ENCODE measurements at regions not wholly inside any gene's neighbourhood (a gene's known extent, or its start where the extent isn't known, plus 50 kb on each side); places are given as distances from the start of the nearest gene placed in this dataset.
A peak's percentile ranks its signal among the peaks of the same experiment; 100 is the strongest.

DNA sequence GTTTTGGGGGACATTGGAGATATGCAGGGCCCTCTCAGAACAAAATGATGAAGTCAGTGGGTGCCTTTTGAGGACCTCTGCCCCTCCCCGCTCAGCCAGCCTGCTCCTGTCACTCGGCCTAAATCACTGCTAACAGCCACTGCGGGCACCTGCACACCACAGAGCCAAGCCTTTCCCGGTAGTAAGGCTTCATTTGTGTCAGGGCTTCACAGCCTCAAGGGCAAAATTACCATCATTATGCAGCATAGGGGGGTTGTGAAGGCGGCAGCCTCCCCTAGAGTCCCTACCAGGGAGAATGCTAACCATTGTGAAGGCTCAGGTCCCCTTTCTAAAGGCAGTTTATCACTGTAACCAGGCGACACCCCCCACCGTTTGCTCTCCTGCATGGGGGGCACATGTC, 519.8 kb upstream of the MYT1L start:
- Histone ChIP-seq H3K4me3 (no peak overlapping the region), H3K27me3 (no peaks in the 10 kb centered on the region), H3K9me3 (no peaks in the 10 kb centered on the region), H3K36me3 (no peaks in the 10 kb centered on the region), H3K4me1 (peaks cover 7 to 14% (median 12%) of the 10 kb centered on the region in 4 donors), H3K27ac (no peak overlapping the region)
- no peak for DNase-seq
- ATAC-seq (ENCODE audit: low FRiP score in 2 of 2), result no peak
- 92% methylated on average over 7 of the region's 7 CpGs; no CpG with 5 or more reads in 1 of the 2 donors for WGBS, 2 donors
- no peak for TF ChIP-seq POLR2A (IDR thresholded peaks at IDR 0.05)
- no peak for TF ChIP-seq EP300 (IDR thresholded peaks at IDR 0.05)
- TF ChIP-seq, protein P1, sequence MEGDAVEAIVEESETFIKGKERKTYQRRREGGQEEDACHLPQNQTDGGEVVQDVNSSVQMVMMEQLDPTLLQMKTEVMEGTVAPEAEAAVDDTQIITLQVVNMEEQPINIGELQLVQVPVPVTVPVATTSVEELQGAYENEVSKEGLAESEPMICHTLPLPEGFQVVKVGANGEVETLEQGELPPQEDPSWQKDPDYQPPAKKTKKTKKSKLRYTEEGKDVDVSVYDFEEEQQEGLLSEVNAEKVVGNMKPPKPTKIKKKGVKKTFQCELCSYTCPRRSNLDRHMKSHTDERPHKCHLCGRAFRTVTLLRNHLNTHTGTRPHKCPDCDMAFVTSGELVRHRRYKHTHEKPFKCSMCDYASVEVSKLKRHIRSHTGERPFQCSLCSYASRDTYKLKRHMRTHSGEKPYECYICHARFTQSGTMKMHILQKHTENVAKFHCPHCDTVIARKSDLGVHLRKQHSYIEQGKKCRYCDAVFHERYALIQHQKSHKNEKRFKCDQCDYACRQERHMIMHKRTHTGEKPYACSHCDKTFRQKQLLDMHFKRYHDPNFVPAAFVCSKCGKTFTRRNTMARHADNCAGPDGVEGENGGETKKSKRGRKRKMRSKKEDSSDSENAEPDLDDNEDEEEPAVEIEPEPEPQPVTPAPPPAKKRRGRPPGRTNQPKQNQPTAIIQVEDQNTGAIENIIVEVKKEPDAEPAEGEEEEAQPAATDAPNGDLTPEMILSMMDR (IDR thresholded peaks at IDR 0.05), result no peak
- TF ChIP-seq POLR2AphosphoS5 (IDR thresholded peaks at IDR 0.05), result no peak

DNA sequence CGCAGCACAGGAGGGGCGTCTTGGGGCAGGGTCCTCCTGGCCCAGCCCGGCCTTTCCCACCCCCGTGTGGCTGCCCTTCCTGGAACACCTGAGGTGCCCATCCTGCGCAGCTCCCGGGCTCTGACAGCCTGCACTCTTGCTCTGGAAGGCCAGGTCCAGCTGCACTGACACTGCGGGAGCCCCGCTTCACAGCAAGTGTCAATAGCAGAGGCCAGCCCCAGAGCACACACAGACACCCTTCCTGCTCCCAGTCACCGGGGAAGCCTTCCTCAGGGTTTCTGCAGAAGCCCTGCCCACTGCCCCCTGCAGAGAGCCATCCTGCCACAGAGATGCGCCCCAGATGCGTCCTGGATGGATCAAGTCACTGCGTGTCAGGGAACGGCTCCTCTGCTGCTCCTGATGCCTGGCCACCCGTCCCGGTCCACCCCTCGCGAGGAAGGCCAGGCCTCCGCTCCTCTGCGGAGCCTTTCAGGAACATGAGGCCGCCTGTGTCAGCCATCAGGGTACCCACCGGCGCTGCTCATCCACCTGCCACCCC, 519.2 kb upstream of the MYT1L start:
- Histone ChIP-seq H3K4me3 (no peak overlapping the region), H3K27me3 (no peaks in the 10 kb centered on the region), H3K9me3 (no peaks in the 10 kb centered on the region), H3K36me3 (no peaks in the 10 kb centered on the region), H3K4me1 (peaks cover 7 to 14% (median 12%) of the 10 kb centered on the region in 4 donors), H3K27ac (no peak overlapping the region)
- TF ChIP-seq POLR2AphosphoS5 (IDR thresholded peaks at IDR 0.05) (no peak), POLR2A (IDR thresholded peaks at IDR 0.05) (no peak), EP300 (IDR thresholded peaks at IDR 0.05) (no peak)
- TF ChIP-seq, protein P1 (IDR thresholded peaks at IDR 0.05), result no peak
- peak in 1 of 2 donors; percentile 59 for DNase-seq
- no peak for ATAC-seq (ENCODE audit: low FRiP score in 2 of 2)
- 91 to 97% methylated on average over 8 to 15 of the region's 22 CpGs for WGBS, 2 donors

DNA sequence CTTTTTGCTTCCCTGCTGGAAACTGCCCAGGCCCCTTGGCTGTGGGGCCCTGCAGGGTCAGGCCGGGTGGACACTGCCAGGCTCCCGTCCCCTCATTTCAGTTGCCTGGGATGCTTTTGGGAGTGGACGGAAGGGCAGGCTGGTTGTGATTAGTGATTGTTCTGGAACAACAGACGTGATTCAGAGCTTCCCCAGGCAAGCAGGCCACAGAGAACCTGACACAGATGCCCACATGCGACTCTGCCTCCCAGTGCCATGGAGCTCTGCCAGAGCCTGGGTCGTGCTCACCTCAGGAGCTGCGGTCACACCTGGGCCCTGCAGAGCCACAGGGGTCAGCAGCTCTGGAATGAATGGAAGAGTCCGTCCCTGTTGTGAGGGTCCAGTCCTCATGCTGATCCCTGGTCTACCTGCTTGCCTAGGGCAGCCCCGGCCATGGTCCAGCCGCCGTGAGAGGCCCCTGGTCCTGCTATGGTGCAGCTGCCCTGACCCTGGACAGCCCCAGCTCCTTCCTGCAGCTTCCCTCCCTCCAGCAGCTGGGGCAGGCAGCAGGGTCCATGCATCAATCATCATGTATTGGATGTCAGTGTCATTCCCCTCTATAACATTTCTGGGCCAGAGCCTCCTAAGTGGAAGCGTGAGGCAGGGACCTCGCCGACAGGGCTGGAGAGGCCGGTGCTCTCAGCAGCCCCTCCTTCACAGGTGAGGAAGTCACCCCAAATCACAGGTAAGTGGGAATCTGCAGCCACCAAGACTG, 518.6 kb upstream of the MYT1L start:
- H3K27me3 ChIP-seq, result no peaks in the 10 kb centered on the region
- H3K27ac ChIP-seq, result no peak overlapping the region
- no peaks in the 10 kb centered on the region for H3K36me3 ChIP-seq
- WGBS, 2 donors, result 84 to 87% methylated on average over 7 to 14 of the region's 15 CpGs
- H3K9me3 ChIP-seq, result no peaks in the 10 kb centered on the region
- peak in 1 of 2 donors; percentile 67 for DNase-seq
- TF ChIP-seq EP300 (IDR thresholded peaks at IDR 0.05), result no peak
- TF ChIP-seq, protein P1 (IDR thresholded peaks at IDR 0.05), result no peak
- no peak for TF ChIP-seq POLR2A (IDR thresholded peaks at IDR 0.05)
- TF ChIP-seq POLR2AphosphoS5 (IDR thresholded peaks at IDR 0.05), result no peak
- peaks cover 7 to 14% (median 12%) of the 10 kb centered on the region in 4 donors for H3K4me1 ChIP-seq
- ATAC-seq (ENCODE audit: low FRiP score in 2 of 2), result no peak
- no peak overlapping the region for H3K4me3 ChIP-seq

DNA sequence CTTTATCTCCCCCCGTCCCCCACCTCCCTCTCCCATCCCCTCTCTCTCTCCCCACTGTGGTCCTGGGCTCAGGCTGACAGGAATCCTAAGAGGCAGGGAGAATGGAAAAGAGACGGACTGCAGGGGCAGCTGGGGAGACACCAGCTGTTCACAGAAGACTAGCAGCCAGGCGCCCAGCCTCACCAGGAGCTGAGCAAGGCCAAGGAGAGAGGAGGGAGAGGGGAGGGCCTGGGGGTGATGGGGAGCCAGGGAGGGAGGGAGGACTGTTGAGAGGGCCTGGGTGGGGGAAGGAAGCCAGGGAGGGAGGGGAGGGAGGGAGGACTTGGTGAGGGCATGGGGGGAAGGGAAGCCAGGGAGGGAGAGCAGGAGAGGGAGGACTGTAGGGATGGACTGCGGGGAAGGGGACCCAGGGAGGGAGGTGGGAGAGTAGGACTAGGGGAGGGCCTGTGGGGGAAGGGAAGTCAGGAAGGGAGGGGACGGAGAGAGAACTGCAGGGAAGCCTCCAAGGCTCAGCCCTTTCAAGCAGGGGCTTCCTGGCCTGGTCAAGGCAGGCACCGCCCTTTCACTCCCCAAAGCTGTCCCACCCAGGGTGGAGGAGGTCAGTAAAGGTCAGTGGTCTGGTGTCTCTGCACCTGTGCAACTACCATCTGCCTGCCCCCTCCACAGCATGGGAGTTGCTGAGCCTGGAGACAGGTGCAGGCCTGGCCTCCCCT, 517.7 kb upstream of the MYT1L start:
- no peaks in the 10 kb centered on the region for H3K9me3 ChIP-seq
- H3K27me3 ChIP-seq, result no peaks in the 10 kb centered on the region
- 54 to 72% methylated on average over 6 of the region's 6 CpGs for WGBS, 2 donors
- H3K36me3 ChIP-seq, result no peaks in the 10 kb centered on the region
- peaks cover 7 to 14% (median 12%) of the 10 kb centered on the region in 4 donors for H3K4me1 ChIP-seq
- DNase-seq (no peak), ATAC-seq (ENCODE audit: low FRiP score in 2 of 2) (peak in 1 of 2 donors; percentile 1)
- no peak overlapping the region for H3K4me3 ChIP-seq
- no peak overlapping the region for H3K27ac ChIP-seq
- TF ChIP-seq POLR2AphosphoS5 (IDR thresholded peaks at IDR 0.05) (no peak), EP300 (IDR thresholded peaks at IDR 0.05) (no peak), POLR2A (IDR thresholded peaks at IDR 0.05) (no peak)
- TF ChIP-seq, protein P1 (IDR thresholded peaks at IDR 0.05), result no peak
